ENCODE measurements at regions not wholly inside any gene's neighbourhood (a gene's known extent, or its start where the extent isn't known, plus 50 kb on each side); places are given as distances from the start of the nearest gene placed in this dataset.

DNA sequence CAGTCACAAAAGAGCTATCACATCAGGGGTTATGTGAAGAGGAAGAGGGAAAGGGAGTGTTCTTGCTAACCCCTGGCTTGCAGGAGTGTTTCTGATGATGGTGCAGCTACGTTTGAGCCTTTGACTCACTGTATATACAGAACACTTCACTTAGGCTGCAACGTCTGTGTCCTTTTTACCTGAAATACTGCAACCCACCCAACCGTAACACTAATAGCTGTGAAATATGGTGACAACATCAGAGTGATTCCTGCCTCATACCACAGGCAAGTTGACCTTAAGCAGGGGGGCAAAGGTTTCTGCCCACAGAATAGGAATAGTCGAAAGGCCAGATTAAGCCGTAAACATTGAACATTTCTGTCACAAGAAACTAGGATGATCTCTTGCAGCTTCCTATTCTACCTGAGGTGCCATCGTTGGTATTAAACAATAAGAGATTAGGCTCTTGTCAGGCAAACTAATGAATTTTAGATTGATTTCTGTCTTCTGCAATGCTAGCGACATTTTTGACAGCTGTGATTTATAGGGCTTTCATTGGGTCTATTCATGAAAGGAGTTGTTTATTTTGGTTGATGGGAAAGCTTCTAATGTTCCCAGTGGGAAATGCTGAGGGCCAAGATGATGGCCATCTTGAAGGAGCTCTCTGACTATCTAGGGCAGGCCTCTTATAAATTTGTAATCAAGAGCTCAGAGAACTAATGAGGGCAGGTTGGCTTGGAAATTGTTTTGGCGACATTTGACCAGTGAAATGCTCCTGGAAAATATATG, 316.8 kb downstream of the PIK3C3 start:
- DNase-seq = peak; percentile 25

DNA sequence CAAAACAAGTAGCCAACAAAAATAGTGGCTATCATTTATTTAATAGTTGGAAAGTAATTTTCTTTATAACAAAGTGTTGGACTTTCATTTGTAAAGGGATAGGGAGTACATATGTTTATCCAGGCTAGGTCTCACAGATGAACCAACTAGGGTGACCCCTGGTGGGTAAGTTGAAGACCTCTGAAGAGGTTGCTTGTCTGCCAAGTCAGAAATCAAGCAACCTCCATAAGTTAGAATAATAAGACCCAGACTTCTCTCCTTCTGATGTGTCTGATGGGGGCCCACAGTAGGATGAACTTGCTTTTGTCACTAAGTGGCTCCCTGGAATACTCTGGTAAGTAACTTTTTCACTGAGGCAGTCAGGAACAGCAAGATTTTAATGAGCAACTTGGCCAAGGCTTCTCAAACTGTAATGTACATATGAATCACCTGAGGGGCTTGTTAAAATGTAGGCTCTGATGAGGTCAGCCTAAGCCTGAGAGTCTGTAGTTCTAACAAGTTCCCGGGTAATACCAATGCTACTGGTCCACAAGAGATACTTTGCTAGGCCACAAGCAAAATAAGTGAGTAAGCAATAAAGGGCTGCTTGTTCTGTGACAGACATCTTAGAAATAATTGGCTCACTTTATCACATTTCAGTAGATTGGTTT, 319.6 kb downstream of the PIK3C3 start:
- DNase-seq = peak; percentile 80

DNA sequence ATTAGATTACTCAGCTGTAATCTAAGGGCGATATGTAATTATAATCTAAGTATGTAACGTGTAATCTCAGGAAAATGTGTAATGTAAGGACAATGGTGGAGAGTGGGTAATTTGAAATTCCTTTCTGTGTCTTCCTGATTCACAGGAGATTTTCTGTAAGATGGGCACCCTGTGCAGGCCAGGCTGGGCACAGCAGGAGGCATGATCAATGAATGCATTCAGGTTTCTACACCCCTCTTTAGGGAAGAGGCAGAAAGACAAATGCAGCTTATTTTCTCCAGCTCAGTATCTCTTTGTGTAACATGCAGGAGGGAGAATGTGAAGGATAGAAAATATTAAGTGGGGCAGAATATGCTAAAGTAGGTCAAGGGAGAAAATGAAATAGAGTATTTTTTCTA, 320.1 kb downstream of the PIK3C3 start:
- peak; percentile 79 for DNase-seq

DNA sequence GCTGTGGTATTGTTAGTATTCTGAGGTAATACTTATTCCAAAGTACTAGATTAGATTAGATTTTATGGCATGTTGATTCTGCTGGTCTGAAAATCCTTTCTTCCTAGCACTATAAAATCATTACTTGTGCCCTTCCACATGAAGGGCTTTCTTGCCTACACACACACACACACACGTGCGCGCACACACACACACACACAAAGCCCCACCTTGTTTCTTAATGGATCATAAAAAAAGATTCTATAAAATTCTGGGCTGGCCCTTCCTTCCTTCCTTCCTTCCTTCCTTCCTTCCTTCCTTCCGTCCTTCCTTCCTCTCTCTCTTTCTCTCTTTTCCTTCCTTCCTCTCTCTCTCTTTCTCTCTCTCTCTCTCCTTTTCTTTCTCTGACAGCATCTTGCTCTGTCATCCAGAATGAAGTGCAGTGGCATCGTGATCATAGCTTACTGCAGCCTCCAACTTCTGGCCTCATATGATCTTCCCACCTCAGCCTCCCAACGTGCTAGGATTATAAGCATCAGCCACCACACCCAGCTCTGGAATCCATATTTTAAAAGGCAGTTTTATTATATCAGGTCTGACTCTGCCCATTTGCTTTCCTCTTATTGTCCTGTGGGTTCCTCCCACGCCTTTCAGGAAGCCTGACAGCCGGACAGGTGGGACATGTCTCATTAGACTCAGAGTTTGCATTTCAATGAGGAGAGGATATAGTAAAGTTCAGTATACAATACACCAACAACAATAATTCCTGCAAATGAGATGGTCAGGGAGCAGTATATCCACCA, 321.1 kb downstream of the PIK3C3 start:
- peak; percentile 52 for DNase-seq

DNA sequence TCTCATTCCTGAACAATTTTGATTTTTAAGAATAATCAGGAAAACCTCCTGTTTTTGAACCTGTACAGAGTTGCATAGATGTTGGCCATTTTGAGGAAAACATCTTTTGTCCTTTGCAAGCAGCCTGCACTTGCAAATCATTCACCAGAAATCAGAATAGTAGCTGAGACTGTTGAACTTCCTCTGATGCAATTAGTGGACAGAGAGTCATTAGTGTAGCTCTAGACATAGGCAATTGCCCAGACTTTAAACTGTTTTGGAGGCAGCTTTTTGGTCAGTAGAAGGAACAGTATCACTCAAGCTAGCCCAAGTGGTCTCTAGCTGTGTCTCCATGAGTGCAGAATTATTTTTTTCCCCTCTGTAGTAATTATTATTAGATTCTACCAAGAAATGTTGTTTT, 326.1 kb downstream of the PIK3C3 start:
- no peak for DNase-seq

DNA sequence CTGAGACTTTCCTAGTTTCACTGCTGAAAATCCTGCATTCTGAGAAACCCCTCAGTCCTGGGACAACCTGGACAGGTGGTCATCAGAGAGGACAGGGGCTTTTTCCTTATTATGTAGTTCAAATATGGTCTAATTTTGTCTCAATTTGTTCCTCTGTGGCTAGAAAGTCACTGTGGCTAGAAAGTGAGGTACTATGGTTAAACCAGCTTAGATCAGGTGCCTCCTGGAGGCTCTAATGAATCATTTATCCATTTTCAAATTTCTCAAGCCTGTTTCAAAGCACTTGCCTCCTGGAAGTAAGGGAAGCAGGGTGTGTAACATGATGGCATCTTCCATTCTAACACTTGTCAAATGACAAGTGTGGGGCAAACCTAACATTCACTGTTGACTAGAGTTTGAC, 326.8 kb downstream of the PIK3C3 start:
- no peak for DNase-seq

DNA sequence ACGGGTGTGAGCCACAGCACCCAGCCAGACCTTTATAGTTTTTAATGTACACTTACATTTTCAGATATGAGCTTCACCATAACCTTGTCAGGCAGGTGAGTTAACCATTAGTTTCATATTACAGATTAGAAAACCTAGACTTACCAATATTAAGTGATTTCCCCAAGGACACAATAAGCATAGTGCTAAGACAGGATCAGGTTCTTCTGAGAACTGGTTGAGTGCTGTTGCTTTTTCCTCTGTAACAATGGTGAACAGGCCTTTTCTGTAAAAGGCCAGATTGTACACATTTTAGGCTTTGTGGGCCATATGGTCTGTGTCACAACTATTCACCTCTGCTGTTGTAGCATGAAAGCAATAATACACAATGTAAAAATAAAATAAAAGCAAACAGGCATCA, 332.0 kb downstream of the PIK3C3 start:
- DNase-seq = no peak

DNA sequence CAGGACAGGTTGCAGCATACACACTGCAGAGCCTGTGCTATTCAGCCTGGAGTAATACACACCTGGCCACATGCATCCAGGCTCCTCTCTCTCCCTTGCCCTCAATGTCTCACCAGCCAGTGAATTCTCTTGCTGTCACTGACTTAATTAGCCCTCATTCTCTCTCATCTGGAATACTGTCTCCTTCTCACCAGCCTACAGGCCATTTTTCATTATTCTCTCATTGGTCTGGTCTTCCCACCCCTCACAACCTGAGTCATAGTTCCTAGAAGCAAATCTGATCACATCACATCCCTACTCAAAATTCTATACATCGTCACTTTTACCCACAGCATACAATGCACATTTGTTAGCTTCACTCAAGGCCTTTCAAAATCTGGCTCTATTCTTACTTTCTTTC, 333.1 kb downstream of the PIK3C3 start:
- no peak for DNase-seq

DNA sequence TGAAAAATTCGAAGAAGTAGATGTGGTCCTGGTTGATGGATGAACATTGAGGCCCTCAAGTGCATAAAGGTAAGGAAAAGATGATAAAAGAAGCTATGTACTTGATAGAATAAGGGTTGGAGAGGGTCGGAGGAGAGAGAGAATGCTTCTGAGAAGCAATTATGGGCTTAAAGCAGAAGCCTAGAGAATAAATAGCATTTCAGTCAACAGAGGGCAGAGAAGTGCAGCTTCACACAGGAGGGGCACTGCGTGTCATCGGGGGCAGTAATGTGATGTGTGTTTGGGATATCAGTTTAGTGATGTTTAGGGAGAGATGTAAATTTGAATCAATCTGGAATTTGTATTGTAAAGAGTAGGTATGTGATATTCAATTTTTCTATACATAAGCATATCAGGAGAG, 334.5 kb downstream of the PIK3C3 start:
- DNase-seq = no peak

DNA sequence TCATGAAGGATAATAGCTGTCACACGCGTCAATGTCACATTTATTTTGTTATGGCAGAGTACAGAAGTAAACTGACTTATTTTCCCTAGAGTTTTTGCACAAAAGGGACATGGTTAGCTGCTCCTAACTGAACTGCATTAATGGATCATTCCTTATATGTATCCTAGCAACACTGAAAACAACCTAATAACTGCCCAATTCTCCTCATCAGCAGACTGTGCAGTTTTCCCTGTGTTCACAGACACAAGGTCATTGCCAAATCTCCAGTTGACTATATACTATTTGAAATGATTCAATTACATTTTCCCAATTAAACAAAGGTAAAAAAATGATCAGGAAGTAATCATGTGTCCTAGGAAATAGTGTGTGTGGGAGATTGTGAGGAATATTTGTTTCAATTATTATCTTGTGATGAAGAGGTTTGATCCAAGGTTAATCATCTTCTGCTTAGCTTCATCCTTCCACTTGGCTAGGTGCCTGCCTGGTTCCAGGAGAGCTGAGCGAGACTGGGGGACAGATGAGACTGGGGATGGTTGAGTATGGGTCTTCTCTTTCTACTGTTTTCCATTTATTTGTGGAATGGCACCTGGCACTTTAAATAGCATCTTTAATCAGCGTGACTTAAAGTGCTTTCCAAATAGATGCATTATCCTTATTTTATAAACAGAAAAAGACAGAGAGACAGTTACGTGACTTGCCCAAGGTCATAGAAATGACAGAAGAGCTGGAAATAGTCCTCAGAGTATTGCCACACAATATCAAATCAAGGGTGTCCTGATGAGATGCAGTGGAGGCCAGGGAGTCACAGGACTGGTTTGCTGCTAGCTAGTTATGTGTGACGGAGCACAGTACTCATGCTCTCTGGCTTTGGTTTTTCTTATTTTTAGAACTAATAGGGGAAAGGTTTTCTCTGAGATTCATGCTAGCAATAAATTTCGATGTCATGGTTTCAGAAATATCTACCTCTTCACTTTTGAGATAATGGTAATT, 335.6 kb downstream of the PIK3C3 start:
- peak; percentile 39 for DNase-seq

DNA sequence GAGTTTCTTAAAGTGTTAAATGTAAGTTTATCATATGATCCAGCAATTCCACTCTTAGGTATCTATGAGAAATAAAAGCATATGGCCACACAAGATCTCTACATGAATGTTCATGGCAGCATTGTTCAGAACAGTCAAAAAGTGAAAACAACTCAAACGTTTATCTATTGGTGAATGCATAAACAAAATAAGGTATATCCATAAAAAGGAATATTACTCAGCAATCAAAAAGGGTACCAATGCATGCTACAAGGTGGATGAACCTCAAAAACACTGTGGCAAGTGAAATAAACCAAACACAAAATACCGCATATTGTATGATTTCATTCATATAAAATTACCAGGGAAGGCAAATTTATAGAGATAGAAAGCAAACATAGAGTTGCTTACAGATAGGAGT, 337.6 kb downstream of the PIK3C3 start:
- no peak for DNase-seq

DNA sequence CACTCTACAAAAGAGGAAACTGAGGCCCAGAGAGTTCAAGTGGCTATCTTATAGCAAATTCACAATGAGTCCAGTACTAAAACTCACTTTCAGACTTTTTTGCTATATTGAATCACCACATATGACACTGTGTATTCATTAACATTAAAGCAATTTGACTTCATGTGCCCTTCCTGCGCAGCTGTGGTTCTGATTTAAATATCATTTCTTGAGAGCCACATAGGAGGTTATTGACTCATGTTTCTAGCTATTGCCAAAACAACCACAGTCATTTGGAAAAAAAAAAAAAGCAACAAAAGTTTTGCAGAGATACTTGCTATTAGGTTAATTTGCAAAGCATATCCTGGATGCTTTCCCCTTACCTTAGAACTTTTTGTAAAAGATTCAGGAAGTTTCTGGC, 341.2 kb downstream of the PIK3C3 start:
- DNase-seq = no peak

DNA sequence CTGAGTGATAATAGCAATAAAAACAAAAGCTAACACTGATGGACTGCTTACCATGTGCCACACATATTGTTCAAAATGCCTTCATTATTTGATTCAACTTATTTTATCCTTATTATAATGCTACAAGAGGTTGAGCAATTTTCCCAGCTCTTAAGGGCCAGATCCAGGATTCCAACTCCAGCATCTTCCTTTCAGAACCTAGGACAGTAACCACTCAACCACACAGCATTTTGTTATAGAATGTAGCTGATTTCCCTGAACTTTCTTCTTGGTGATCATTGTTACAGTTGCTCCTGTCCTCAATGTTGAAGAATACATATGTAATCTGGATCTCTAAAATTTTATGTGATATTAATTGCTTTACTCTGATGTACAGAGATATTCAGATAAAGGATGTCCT, 341.7 kb downstream of the PIK3C3 start:
- no peak for DNase-seq

DNA sequence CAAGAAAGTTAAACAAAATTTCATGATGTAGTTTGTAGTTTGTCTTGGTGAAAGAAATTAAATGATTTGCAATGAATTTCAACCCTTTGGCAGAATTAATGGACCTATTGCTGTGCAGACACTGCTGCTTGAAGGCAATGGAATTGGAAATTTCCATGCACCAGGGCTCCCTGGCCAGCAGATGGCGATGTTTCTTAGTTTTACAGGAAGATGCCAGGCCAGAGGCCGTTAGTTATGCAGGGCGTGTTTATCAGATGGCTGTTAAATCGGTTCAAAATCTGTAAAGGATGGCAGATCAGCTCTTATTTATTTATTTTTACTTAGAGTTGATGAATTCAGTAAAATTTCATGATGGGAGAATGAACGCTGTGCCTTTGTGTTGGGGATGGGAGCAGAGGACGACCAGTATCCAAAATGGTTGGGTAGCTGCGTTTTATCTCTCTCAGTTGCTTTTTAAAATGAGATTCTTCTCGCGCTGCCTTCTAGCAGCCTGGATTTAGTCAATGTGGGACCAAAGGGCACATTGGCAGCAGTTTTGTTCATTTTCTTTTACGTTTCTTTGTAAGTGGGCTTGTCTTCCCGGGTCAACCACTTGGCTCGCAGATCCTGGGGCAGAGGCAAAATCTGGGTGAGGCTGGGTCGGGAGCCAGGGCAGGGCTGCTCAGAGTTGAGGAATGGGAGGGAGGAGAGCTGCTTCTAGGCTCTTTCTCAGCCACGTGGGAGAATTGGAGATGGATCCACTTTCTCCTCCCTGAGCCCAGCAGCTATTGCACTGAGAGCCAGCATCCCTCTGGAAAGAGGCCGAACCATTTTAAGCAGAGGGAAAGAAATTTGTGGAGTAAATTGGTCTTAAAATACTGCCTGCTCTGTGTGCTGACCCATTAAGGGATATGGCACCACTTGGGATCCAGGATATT, 344.0 kb downstream of the PIK3C3 start:
- DNase-seq = peak; percentile 93

DNA sequence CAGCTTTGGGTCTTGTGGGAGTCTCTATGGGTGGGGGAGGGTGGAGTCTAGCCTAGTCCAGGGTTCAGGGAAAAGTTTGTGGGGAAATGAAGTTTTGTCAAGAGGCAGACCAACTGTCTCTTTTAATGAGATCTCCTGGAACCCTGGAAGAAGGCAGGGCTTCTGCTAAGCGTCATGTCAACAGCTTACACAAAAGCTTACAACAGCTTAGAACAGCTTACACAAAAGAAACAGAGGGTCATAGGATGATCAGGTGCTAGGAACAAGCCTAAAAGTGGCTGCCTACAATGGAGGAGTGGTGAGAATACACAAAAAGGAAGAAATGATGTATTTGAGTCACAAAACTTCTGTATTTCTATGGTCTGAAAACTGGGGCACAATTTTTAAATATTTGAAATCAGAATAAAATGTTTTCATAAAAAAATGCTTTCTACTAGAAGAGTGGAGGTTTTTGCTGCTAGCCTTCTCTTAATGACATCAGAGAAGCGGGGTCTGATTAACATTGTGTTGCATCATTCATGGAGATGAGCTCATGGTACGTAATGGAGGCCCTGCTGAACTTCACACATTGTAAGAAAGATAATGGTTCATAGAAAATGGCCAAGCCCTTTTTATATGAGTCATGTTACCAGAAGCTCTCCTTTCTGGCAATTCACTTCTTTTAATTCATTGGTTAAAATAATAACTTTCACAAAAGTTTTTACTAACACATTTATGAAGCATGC, 351.0 kb downstream of the PIK3C3 start:
- DNase-seq = no peak

DNA sequence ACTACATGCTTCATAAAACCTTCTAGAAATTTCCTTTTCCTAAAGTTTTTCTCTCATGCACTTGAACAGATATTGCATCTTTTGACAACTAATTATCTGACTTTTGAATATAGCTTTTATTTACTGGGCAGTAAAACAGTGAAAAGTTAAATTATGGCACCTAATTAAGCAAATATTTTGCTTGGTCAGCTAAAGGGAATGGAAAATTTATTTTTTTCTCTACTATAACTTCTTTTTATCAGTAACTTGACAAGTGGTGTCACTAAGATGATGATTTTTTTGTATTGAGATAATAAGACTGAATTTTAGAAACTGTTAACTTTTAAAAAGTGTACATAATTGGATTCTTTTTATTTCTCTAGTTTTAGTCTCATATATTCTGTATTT, 351.6 kb downstream of the PIK3C3 start:
- DNase-seq = no peak

DNA sequence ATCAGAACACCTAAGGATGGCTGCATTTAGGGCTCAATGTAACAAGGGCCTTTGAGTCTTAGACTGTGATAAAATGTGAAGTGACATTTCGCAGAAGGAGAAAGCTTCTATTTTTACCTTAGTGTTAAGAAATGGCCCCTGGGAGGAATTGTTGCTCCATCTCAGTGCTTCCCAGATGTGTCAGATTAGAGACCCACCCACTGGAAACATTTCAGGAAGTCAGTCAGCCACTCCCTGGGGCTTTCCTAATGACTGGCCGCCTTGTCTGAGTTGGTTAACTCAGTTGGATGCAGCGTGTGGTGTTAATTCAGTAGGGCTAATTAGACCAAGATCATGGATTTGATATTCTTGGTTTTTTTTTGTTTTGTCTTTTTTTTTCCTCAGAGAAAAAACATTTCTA, 355.9 kb downstream of the PIK3C3 start:
- DNase-seq = peak; percentile 21

DNA sequence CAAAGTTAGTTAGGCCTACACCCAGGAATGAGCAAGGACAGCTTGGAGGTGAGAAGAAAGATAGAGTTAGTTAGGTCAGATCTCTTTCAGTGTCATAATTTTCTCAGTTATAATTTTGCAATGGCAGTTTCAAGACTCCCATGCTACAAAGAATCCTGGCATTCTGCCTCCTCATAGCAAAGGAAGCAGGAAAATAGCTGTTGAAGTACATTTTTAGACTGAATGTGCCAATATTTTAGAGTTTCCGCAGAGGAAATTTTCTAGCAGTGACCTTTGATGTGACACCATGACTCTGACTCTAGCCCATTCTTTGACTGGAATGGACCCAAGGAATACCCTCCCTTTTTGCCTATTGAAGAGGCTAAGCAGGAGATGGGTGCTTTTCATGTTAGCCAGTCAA, 371.7 kb downstream of the PIK3C3 start:
- DNase-seq = no peak

DNA sequence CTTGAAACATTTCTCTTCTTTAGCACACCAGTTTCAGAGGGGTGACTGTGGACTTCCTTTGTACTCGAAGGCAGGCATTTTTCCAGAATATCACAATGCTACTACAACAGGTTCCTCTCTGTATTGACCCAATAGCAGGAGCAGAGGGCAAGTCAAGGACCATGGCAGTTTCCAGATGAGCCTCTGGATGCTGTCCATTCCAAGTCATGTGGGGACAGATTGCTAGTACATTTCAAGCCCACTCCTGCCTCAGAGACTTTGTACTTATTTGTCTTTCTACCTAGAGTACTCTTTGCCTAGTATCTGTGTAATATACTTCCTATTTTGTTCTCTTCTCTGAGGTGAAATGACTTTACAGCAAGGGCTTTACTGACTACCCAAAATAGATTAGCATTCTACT, 373.9 kb downstream of the PIK3C3 start:
- DNase-seq = no peak

DNA sequence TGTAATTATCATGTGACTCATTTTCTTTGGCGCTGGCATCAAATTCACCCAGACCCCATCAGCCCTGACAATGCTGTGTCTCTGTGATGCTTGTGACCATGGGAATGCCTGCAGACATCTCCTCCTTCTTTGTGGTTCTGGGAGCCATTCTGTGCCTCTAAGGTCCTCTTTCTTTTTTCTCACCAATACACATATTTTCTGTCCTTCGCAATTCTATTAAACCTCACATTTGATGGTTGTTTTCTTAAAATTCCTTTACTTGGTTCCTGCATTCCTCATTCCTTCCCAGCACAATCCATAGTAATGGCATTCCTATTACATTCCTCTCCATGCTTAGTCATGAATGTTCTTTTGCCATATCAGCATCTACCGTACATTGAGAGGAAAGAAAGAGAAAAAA, 375.3 kb downstream of the PIK3C3 start:
- no peak for DNase-seq

DNA sequence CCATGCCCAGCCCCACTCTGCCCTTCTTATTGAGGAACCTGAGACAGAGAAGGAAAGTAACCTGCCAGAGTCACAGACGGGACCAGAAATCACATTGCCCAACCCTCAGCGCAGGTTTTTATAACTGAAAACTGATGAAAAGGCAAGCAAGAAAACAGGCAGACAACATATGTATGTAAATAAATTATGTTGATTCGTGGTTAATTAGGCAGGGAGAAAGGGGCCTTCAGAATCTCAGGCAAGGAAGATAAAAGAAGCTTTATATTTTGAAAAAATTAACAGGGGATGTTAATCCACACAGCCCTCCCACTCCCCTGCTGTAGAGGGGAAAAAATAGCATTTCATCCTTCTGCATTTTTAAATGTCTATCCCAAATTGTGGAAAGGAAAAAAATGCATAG, 378.5 kb downstream of the PIK3C3 start:
- DNase-seq = no peak

All from NCI-H146 (cell line).